Activated T-helper 1 cell treated with anti-CD3 and anti-CD28 coated beads, Interleukin-12 subunit alpha, Interleukin-12 subunit beta, Interleukin-2, Interleukin-4 antibody, amounts not matched to agents 30 ng/mL and 10 ng/mL and 1 ng/mL, durations not matched to agents 14 hours and 24 hours and 36 hours (primary cell): ENCODE measurements at regions not wholly inside any gene's neighbourhood (a gene's known extent, or its start where the extent isn't known, plus 50 kb on each side); places are given as distances from the start of the nearest gene placed in this dataset.

ENCODE experiments used
- DNase-seq: peaks from one replicate; pipeline ENCODE4 v3.0.0; 2021; ENCODE audit warnings: low spot score
- H3K27ac Mint-ChIP-seq: one replicate; pipeline ENCODE4 v1.8.0; 2021; ENCODE audit warnings: mild to moderate bottlenecking, mixed read lengths
- H3K27me3 Mint-ChIP-seq: one replicate; pipeline ENCODE4 v1.8.0; 2022; ENCODE audit warnings: mild to moderate bottlenecking, moderate library complexity, mixed read lengths; ENCODE audit not compliant: insufficient read depth
- H3K36me3 Mint-ChIP-seq: one replicate; pipeline ENCODE4 v1.8.0; 2021; ENCODE audit warnings: low read depth, mixed read lengths
- H3K4me1 Mint-ChIP-seq: one replicate; pipeline ENCODE4 v1.8.0; 2021; ENCODE audit warnings: low read depth, mixed read lengths
- H3K4me3 Mint-ChIP-seq: one replicate; pipeline ENCODE4 v1.8.0; 2021; ENCODE audit warnings: mild to moderate bottlenecking, moderate library complexity, mixed read lengths
- H3K9me3 Mint-ChIP-seq: one replicate; pipeline ENCODE4 v1.8.0; 2021; ENCODE audit warnings: mixed read lengths
- intact Hi-C: fragments of 100-400 bp; cut with micrococcal nuclease; formaldehyde crosslinking; loops from one replicate; pipeline ENCODE4 v1.15.1; 2024

- H3K4me3 Mint-ChIP-seq = no peak overlapping the region
- no peak for DNase-seq
- H3K4me1 Mint-ChIP-seq = no peaks in the 10 kb centered on the region
- H3K27me3 Mint-ChIP-seq = no peaks in the 10 kb centered on the region
- intact Hi-C loops = no loop called here
- no peaks in the 10 kb centered on the region for H3K9me3 Mint-ChIP-seq
- no peak overlapping the region for H3K27ac Mint-ChIP-seq
- H3K36me3 Mint-ChIP-seq = no peaks in the 10 kb centered on the region
Observed at GRCh38 chr2:133836691-133837345, 268.6 kb upstream of the NCKAP5 start.

- H3K9me3 Mint-ChIP-seq = no peaks in the 10 kb centered on the region
- no peak for DNase-seq
- H3K4me3 Mint-ChIP-seq = no peak overlapping the region
- H3K27ac Mint-ChIP-seq = no peak overlapping the region
- no peaks in the 10 kb centered on the region for H3K27me3 Mint-ChIP-seq
- no peaks in the 10 kb centered on the region for H3K4me1 Mint-ChIP-seq
- H3K36me3 Mint-ChIP-seq = no peaks in the 10 kb centered on the region
- intact Hi-C loops = no loop called here
Observed at GRCh38 chr2:133837441-133838094, 269.3 kb upstream of the NCKAP5 start.

- Mint-ChIP-seq H3K4me1 (no peaks in the 10 kb centered on the region), H3K27me3 (no peaks in the 10 kb centered on the region), H3K36me3 (no peaks in the 10 kb centered on the region), H3K27ac (no peak overlapping the region), H3K4me3 (no peak overlapping the region), H3K9me3 (no peaks in the 10 kb centered on the region)
- DNase-seq = no peak
- intact Hi-C loops = no loop called here
Observed at GRCh38 chr2:133838642-133839365, 270.5 kb upstream of the NCKAP5 start.

- DNase-seq = no peak
- H3K4me3 Mint-ChIP-seq = no peak overlapping the region
- H3K4me1 Mint-ChIP-seq = no peaks in the 10 kb centered on the region
- no peaks in the 10 kb centered on the region for H3K9me3 Mint-ChIP-seq
- intact Hi-C loops = loop anchor here (5.0 kb wide), 1 partner anchor 1572 kb away; no protein-coding TSS in a partner anchor
- no peaks in the 10 kb centered on the region for H3K36me3 Mint-ChIP-seq
- H3K27ac Mint-ChIP-seq = no peak overlapping the region
- no peaks in the 10 kb centered on the region for H3K27me3 Mint-ChIP-seq
Observed at GRCh38 chr2:133839677-133840076, 271.4 kb upstream of the NCKAP5 start.

GRCh38 chr2:133840761-133841160, 272.5 kb upstream of the NCKAP5 start:
- no peak for DNase-seq
- intact Hi-C loops = loop anchor here (5.0 kb wide), 1 partner anchor 1573 kb away; no protein-coding TSS in a partner anchor
- no peaks in the 10 kb centered on the region for H3K27me3 Mint-ChIP-seq
- no peaks in the 10 kb centered on the region for H3K36me3 Mint-ChIP-seq
- no peaks in the 10 kb centered on the region for H3K9me3 Mint-ChIP-seq
- no peak overlapping the region for H3K27ac Mint-ChIP-seq
- no peaks in the 10 kb centered on the region for H3K4me1 Mint-ChIP-seq
- H3K4me3 Mint-ChIP-seq = no peak overlapping the region

- Mint-ChIP-seq H3K4me3 (no peak overlapping the region), H3K27me3 (peaks cover 8% of the 10 kb centered on the region), H3K4me1 (no peaks in the 10 kb centered on the region), H3K9me3 (no peaks in the 10 kb centered on the region), H3K27ac (no peak overlapping the region), H3K36me3 (no peaks in the 10 kb centered on the region)
- intact Hi-C loops = loop anchor here (5.0 kb wide), 1 partner anchor 1575 kb away; no protein-coding TSS in a partner anchor
- no peak for DNase-seq
Observed at GRCh38 chr2:133841900-133842299, 273.6 kb upstream of the NCKAP5 start.

GRCh38 chr2:133842446-133842845, 274.2 kb upstream of the NCKAP5 start:
- DNase-seq = no peak
- no peaks in the 10 kb centered on the region for H3K4me1 Mint-ChIP-seq
- no peak overlapping the region for H3K4me3 Mint-ChIP-seq
- peaks cover 11% of the 10 kb centered on the region for H3K27me3 Mint-ChIP-seq
- no peaks in the 10 kb centered on the region for H3K9me3 Mint-ChIP-seq
- H3K27ac Mint-ChIP-seq = no peak overlapping the region
- intact Hi-C loops = loop anchor here (5.0 kb wide), 1 partner anchor 1575 kb away; no protein-coding TSS in a partner anchor
- no peaks in the 10 kb centered on the region for H3K36me3 Mint-ChIP-seq

- Mint-ChIP-seq H3K27ac (no peak overlapping the region), H3K4me3 (no peak overlapping the region), H3K36me3 (no peaks in the 10 kb centered on the region), H3K4me1 (no peaks in the 10 kb centered on the region), H3K27me3 (peaks cover 11% of the 10 kb centered on the region), H3K9me3 (no peaks in the 10 kb centered on the region)
- intact Hi-C loops = loop anchor here (5.0 kb wide), 1 partner anchor 1576 kb away; no protein-coding TSS in a partner anchor
- no peak for DNase-seq
Observed at GRCh38 chr2:133843091-133843490, 274.8 kb upstream of the NCKAP5 start.

GRCh38 chr2:133843551-133843950, 275.3 kb upstream of the NCKAP5 start:
- no peak overlapping the region for H3K4me3 Mint-ChIP-seq
- no peaks in the 10 kb centered on the region for H3K4me1 Mint-ChIP-seq
- no peaks in the 10 kb centered on the region for H3K36me3 Mint-ChIP-seq
- H3K27me3 Mint-ChIP-seq = peaks cover 11% of the 10 kb centered on the region
- intact Hi-C loops = loop anchor here (5.0 kb wide), 1 partner anchor 1576 kb away; no protein-coding TSS in a partner anchor
- no peak for DNase-seq
- no peak overlapping the region for H3K27ac Mint-ChIP-seq
- no peaks in the 10 kb centered on the region for H3K9me3 Mint-ChIP-seq

GRCh38 chr2:133844214-133844892, 276.1 kb upstream of the NCKAP5 start:
- H3K36me3 Mint-ChIP-seq = no peaks in the 10 kb centered on the region
- no peaks in the 10 kb centered on the region for H3K4me1 Mint-ChIP-seq
- intact Hi-C loops = loop anchor here (5.0 kb wide), 1 partner anchor 1577 kb away; no protein-coding TSS in a partner anchor
- no peaks in the 10 kb centered on the region for H3K9me3 Mint-ChIP-seq
- H3K27ac Mint-ChIP-seq = no peak overlapping the region
- peaks cover 12% of the 10 kb centered on the region for H3K27me3 Mint-ChIP-seq
- no peak overlapping the region for H3K4me3 Mint-ChIP-seq
- DNase-seq = peak; percentile 14

GRCh38 chr2:133846476-133846875, 278.2 kb upstream of the NCKAP5 start:
- Mint-ChIP-seq H3K4me1 (no peaks in the 10 kb centered on the region), H3K27me3 (peaks cover 14% of the 10 kb centered on the region), H3K36me3 (no peaks in the 10 kb centered on the region), H3K4me3 (no peak overlapping the region), H3K27ac (no peak overlapping the region), H3K9me3 (no peaks in the 10 kb centered on the region)
- intact Hi-C loops = no loop called here
- DNase-seq = no peak

- Mint-ChIP-seq H3K4me3 (no peak overlapping the region), H3K9me3 (no peaks in the 10 kb centered on the region), H3K4me1 (no peaks in the 10 kb centered on the region), H3K27ac (no peak overlapping the region), H3K27me3 (peaks cover 16% of the 10 kb centered on the region), H3K36me3 (no peaks in the 10 kb centered on the region)
- no peak for DNase-seq
- intact Hi-C loops = no loop called here
Observed at GRCh38 chr2:133847591-133847990, 279.3 kb upstream of the NCKAP5 start.
